Common myeloid progenitor, CD34-positive (primary cell): ENCODE measurements at regions not wholly inside any gene's neighbourhood (a gene's known extent, or its start where the extent isn't known, plus 50 kb on each side); places are given as distances from the start of the nearest gene placed in this dataset.

Experiments
- CTCF ChIA-PET: fragments of 350-600 bp; sonication (Branson Sonifier 250); formaldehyde crosslinking; loops from one replicate; lab custom pipeline; 2021; ENCODE audit warnings: antibody characterized with exemption; lab: Charles Lee
- POLR2A ChIA-PET: fragments of 350-600 bp; sonication (Branson Sonifier 250); formaldehyde crosslinking; loops from one replicate; lab custom pipeline; 2021; ENCODE audit warnings: antibody characterized with exemption; lab: Charles Lee
- DNase-seq, 3 donors: peaks; one replicate each; pipeline versions ENCODE4 v3.0.0 to v3.0.0-alpha.2; 2013
- H3K27ac ChIP-seq, 2 experiments: 1 replicate in 1 of 2; 2 replicates in 1 of 2; pipeline ENCODE4 v1.7.0; 2013; ENCODE audit warnings: inconsistent platforms in 2 of 2, low read length in 2 of 2, mild to moderate bottlenecking in 2 of 2, low read depth in 1 of 2, moderate library complexity in 1 of 2; ENCODE audit not compliant: severe bottlenecking in 2 of 2, insufficient read depth in 1 of 2, poor library complexity in 1 of 2
- H3K27me3 ChIP-seq, 5 experiments: replicated peaks in 2 of 5; 1 replicate in 3 of 5; 2 replicates in 2 of 5; pipeline versions ENCODE4 v1.6.1 to v1.7.0; 2013; ENCODE audit warnings: low read length in 4 of 5, mild to moderate bottlenecking in 2 of 5, moderate library complexity in 2 of 5, inconsistent platforms in 1 of 5; ENCODE audit not compliant: insufficient read depth in 5 of 5, control insufficient read depth in 4 of 5
- H3K36me3 ChIP-seq, 4 experiments: 1 replicate in 2 of 4; 2 replicates in 2 of 4; pipeline versions ENCODE4 v1.6.1 to v1.7.0; 2013; ENCODE audit warnings: low read length in 3 of 4, control low read depth in 1 of 4, mild to moderate bottlenecking in 1 of 4; ENCODE audit not compliant: control insufficient read depth in 4 of 4, insufficient read depth in 4 of 4
- H3K4me1 ChIP-seq, 4 experiments: 1 replicate in 3 of 4; 2 replicates in 1 of 4; pipeline versions ENCODE4 v1.6.1 to v1.7.1; 2013; ENCODE audit warnings: low read length in 3 of 4, mild to moderate bottlenecking in 3 of 4, control low read depth in 1 of 4, inconsistent platforms in 1 of 4, moderate library complexity in 1 of 4; ENCODE audit not compliant: control insufficient read depth in 4 of 4, insufficient read depth in 4 of 4; ENCODE audit errors: control extremely low read depth in 1 of 4
- H3K4me3 ChIP-seq, 7 experiments: 1 replicate in 4 of 7; 2 replicates in 3 of 7; pipeline versions ENCODE4 v1.5.1 to v1.7.0; 2013; ENCODE audit warnings: mild to moderate bottlenecking in 7 of 7, low read length in 6 of 7, moderate library complexity in 6 of 7, inconsistent platforms in 2 of 7, low read depth in 2 of 7, control low read depth in 1 of 7; ENCODE audit not compliant: insufficient read depth in 4 of 7, control insufficient read depth in 1 of 7; ENCODE audit errors: extremely low read depth in 1 of 7
- H3K9me3 ChIP-seq, 5 experiments: 1 replicate in 4 of 5; 2 replicates in 1 of 5; pipeline versions ENCODE4 v1.6.1 to v1.7.1; 2013; ENCODE audit warnings: low read length in 4 of 5, mild to moderate bottlenecking in 2 of 5, inconsistent platforms in 1 of 5, low read depth in 1 of 5, moderate library complexity in 1 of 5; ENCODE audit not compliant: control insufficient read depth in 4 of 5, insufficient read depth in 2 of 5; ENCODE audit errors: control extremely low read depth in 1 of 5
- WGBS: methylation state at CpG from one replicate; pipeline ENCODE4 v1.1.5; 2013; ENCODE audit not compliant: insufficient coverage; 5-methylcytosine and 5-hydroxymethylcytosine counted together

- peaks cover 0 to 2% (median 0%) of the 10 kb centered on the region in 5 experiments for H3K9me3 ChIP-seq
- H3K4me1 ChIP-seq, result no peaks in the 10 kb centered on the region
- WGBS, result 100% methylated on average over 1 of the region's 3 CpGs
- no peak for DNase-seq
- no peaks in the 10 kb centered on the region for H3K36me3 ChIP-seq
- H3K27me3 ChIP-seq, result peaks cover 0 to 1% (median 0%) of the 10 kb centered on the region in 5 experiments
- POLR2A ChIA-PET, result interaction anchor here (0.6 kb wide), 1 partner anchor 1158 kb away, joined by 4 read pairs; no protein-coding TSS in a partner anchor
- no peak overlapping the region for H3K27ac ChIP-seq
- no peak overlapping the region for H3K4me3 ChIP-seq
- CTCF ChIA-PET, result no interaction called here
Observed at GRCh38 chr2:199524689-199525574, 67.2 kb upstream of the SATB2 start.

DNA sequence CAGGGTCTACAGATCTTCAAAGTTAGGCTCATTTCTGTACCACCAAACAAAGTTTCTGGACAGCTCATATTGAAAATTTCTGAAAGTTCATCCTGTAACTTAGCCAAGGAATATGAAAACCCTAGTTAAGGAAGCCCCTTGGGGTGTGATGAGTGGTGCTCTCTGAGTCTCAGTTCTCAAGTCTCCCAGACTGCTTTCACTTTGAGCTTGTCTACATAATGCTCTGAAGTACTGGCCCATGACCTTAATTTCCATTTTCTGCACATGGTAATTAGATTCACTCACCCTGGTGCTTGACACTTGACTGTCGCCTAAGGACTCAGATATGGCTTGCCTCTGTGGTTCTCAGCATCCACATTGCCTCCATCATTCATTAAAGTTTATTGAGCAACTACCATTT is 51.7 kb upstream of the SATB2 start:
- no peak for DNase-seq
- H3K27me3 ChIP-seq, result no peaks in the 10 kb centered on the region
- H3K27ac ChIP-seq, result no peak overlapping the region
- no peaks in the 10 kb centered on the region for H3K9me3 ChIP-seq
- H3K4me3 ChIP-seq, result no peak overlapping the region
- H3K36me3 ChIP-seq, result no peaks in the 10 kb centered on the region
- H3K4me1 ChIP-seq, result no peaks in the 10 kb centered on the region
- POLR2A ChIA-PET, result no interaction called here
- CTCF ChIA-PET, result interaction anchor here (0.7 to 1.3 kb wide), 2 partner anchors 21 to 1706 kb away, joined by 3 to 4 read pairs; no protein-coding TSS in a partner anchor
- 88% methylated on average over 1 of the region's 1 CpG for WGBS
